ENCODE measurements at regions not wholly inside any gene's neighbourhood (a gene's known extent, or its start where the extent isn't known, plus 50 kb on each side); places are given as distances from the start of the nearest gene placed in this dataset.

- TF ChIP-seq CTCF (IDR thresholded peaks at IDR 0.05) (no peak), POLR2A (IDR thresholded peaks at IDR 0.05) (no peak)
These were observed 339.8 kb upstream of the SEMA6D start for GRCh38 chr15:47377465-47377864.

All from thyroid gland (tissue), 4 donors.